Mesothelial cell of epicardium (in vitro differentiated cells): ENCODE measurements at regions not wholly inside any gene's neighbourhood (a gene's known extent, or its start where the extent isn't known, plus 50 kb on each side); places are given as distances from the start of the nearest gene placed in this dataset.
"Not testable (repeated sequence)": the region's sequence is repeated elsewhere in the genome, so short reads cannot be mapped to it uniquely, and the experiment has no call there.

ENCODE experiments used
- DNase-seq, 2 experiments: peaks; one replicate each; pipeline ENCODE4 v3.0.0; 2021; ENCODE audit warnings: low spot score in 2 of 2; ENCODE audit not compliant: unreplicated experiment in 2 of 2
- H3K27ac Mint-ChIP-seq: 2 replicates; pipeline ENCODE4 v1.8.0; 2021; ENCODE audit warnings: mixed read lengths
- H3K27me3 Mint-ChIP-seq: 2 replicates; pipeline ENCODE4 v1.8.0; 2021; ENCODE audit warnings: low read depth, mixed read lengths
- H3K36me3 Mint-ChIP-seq: 2 replicates; pipeline ENCODE4 v1.8.0; 2021; ENCODE audit warnings: mixed read lengths
- H3K4me1 Mint-ChIP-seq: 2 replicates; pipeline ENCODE4 v1.8.0; 2021; ENCODE audit warnings: mixed read lengths
- H3K4me3 Mint-ChIP-seq: 2 replicates; pipeline ENCODE4 v1.8.0; 2021; ENCODE audit warnings: mild to moderate bottlenecking, moderate library complexity, mixed read lengths
- H3K9me3 Mint-ChIP-seq: 2 replicates; pipeline ENCODE4 v1.8.0; 2021; ENCODE audit warnings: mixed read lengths
- TF ChIP-seq, protein P1 (sequence below): fragments of 200-600 bp; sonication (generic); IDR thresholded peaks from one replicate; pipeline ENCODE4 v1.5.0; 2021; ENCODE audit warnings: antibody characterized with exemption; ENCODE audit not compliant: unreplicated experiment

DNA sequence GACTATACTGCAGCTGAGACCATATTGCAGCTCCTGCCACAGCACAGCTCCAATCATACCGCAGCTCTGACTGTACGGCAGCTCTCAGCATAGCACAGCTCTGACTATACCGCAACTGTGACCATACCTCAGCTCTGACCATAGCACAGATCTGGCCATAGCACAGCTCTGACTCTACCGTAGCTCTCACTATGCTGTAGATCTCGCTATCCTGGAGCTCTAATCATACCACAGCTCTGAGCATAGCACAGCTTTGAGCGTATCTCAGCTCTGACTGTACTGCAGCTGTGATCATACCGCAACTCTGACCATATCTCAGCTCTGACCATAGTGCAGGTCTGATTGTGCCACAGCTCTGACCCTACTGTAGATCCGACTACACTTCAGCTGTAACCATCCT is 139.2 kb downstream of the ASMT start:
- TF ChIP-seq, protein P1, sequence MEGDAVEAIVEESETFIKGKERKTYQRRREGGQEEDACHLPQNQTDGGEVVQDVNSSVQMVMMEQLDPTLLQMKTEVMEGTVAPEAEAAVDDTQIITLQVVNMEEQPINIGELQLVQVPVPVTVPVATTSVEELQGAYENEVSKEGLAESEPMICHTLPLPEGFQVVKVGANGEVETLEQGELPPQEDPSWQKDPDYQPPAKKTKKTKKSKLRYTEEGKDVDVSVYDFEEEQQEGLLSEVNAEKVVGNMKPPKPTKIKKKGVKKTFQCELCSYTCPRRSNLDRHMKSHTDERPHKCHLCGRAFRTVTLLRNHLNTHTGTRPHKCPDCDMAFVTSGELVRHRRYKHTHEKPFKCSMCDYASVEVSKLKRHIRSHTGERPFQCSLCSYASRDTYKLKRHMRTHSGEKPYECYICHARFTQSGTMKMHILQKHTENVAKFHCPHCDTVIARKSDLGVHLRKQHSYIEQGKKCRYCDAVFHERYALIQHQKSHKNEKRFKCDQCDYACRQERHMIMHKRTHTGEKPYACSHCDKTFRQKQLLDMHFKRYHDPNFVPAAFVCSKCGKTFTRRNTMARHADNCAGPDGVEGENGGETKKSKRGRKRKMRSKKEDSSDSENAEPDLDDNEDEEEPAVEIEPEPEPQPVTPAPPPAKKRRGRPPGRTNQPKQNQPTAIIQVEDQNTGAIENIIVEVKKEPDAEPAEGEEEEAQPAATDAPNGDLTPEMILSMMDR = no peak

DNA sequence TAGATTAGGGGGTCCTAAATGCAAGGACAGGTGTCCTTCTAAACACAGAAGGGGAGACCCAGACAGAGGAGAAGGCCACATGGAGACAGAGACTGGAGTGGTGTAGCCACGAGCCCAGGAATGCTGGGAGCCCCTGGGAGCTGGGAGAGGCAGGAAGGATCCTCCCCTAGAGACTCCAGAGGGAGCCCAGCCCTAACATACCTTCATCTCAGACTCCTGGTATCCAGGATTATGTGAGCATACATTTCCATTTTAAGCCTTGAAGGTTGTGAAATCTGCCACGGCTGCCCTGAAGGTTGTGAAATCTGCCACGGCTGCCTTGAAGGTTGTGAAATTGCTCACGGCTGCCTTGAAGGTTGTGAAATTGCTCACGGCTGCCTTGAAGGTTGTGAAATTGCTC is 148.4 kb downstream of the ASMT start:
- Mint-ChIP-seq H3K4me1 (no peaks in the 10 kb centered on the region), H3K36me3 (peaks cover 2% of the 10 kb centered on the region), H3K9me3 (peaks cover 15% of the 10 kb centered on the region), H3K27ac (no peak overlapping the region), H3K27me3 (no peaks in the 10 kb centered on the region), H3K4me3 (no peak overlapping the region)
- no peak for DNase-seq
- TF ChIP-seq, protein P1 = no peak

More for the DNA sequence above, 139.2 kb downstream of the ASMT start:
- H3K4me3 Mint-ChIP-seq = no peak overlapping the region
- H3K27ac Mint-ChIP-seq = no peak overlapping the region
- DNase-seq = no peak
- H3K4me1 Mint-ChIP-seq = no peaks in the 10 kb centered on the region
- H3K36me3 Mint-ChIP-seq = peaks cover 7% of the 10 kb centered on the region
- H3K9me3 Mint-ChIP-seq = peaks cover 24% of the 10 kb centered on the region
- H3K27me3 Mint-ChIP-seq = peaks cover 3% of the 10 kb centered on the region

DNA sequence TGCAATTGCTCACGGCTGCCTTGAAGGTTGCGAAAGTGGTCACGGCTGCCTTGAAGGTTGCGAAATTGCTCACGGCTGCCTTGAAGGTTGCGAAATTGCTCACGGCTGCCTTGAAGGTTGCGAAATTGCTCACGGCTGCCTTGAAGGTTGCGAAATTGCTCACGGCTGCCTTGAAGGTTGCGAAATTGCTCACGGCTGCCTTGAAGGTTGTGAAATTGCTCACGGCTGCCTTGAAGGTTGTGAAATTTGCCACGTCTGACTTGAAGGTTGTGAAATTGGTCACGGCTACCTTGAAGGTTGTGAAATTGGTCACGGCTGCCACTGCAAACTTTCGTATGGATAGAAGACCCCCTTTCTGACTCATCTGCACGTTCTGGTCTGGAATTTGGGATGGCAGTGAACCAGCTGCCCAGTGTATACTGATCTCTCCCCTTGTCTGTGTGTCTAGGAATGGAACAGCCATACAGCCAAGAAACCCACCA is 150.1 kb downstream of the ASMT start:
- peaks cover 13% of the 10 kb centered on the region for H3K9me3 Mint-ChIP-seq
- H3K4me1 Mint-ChIP-seq, H3K27me3 Mint-ChIP-seq, H3K4me3 Mint-ChIP-seq, H3K27ac Mint-ChIP-seq, H3K36me3 Mint-ChIP-seq, DNase-seq: not testable (repeated sequence)

DNA sequence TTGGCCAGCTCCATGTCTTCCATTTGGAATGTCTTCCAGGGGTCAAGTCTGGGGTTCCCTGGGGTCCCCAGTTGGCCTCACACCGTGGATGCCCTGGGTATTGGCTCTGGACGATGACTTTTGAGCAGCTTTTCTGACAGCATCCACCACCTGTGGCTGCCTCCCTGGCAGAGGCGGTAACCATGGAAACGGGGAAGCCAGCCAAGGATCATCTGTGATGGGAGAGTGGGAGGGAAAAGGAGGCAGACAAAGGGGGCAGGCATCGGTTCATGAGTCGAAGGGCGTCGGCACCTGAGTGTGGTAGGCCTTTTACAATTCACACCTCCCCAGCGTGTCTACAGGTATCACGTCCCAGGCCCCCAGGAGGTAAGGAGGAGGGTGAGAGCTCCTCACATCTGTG is 152.2 kb downstream of the ASMT start:
- no peak overlapping the region for H3K4me3 Mint-ChIP-seq
- DNase-seq = no peak
- H3K27me3 Mint-ChIP-seq = peaks cover 2% of the 10 kb centered on the region
- H3K4me1 Mint-ChIP-seq = no peaks in the 10 kb centered on the region
- TF ChIP-seq, protein P1 = no peak
- H3K27ac Mint-ChIP-seq = no peak overlapping the region
- H3K9me3 Mint-ChIP-seq = peaks cover 13% of the 10 kb centered on the region
- H3K36me3 Mint-ChIP-seq = no peaks in the 10 kb centered on the region

DNA sequence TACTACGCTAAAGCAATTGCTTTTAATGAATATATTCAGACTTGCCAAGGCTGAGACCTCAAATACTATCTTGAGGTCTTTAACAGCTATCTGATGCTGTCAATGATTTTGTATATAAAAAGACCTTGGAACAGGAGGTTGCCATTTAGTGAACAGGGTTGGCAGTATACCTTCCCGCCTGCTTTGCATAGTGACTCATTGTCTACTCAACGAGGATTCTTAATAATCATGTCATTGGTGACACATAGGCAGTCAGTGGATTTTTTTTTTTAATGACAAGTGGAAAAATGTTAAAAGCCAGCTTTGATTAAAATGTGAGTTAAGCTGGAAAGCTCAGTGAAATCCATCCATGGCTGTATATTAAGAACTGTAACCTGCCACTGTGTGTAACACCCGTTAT is 164.0 kb downstream of the ASMT start:
- peaks cover 6% of the 10 kb centered on the region for H3K4me1 Mint-ChIP-seq
- H3K4me3 Mint-ChIP-seq = no peak overlapping the region
- no peaks in the 10 kb centered on the region for H3K36me3 Mint-ChIP-seq
- no peak for DNase-seq
- TF ChIP-seq, protein P1 = no peak
- H3K9me3 Mint-ChIP-seq = peaks cover 11% of the 10 kb centered on the region
- H3K27ac Mint-ChIP-seq = no peak overlapping the region
- no peaks in the 10 kb centered on the region for H3K27me3 Mint-ChIP-seq

DNA sequence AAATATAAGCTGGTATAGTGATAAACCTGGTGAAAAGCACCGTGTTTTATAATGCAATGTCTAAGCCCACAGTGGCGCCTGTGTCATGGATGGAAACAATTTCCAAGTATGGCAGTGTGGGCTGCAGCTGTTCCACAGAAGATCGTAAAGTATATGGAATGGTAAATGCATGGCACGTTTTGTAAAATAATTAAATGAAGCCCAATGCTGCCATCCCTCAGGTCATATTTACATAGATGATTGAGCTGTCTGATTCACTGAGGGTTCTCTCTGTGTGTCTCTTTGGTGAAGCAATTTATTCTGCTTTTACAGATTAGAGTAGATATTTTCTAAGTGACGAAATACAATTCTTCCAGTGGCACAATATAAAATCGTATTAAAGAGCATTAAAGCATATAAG is 164.8 kb downstream of the ASMT start:
- no peak overlapping the region for H3K4me3 Mint-ChIP-seq
- peaks cover 11% of the 10 kb centered on the region for H3K9me3 Mint-ChIP-seq
- peaks cover 6% of the 10 kb centered on the region for H3K4me1 Mint-ChIP-seq
- H3K36me3 Mint-ChIP-seq = no peaks in the 10 kb centered on the region
- DNase-seq = no peak
- H3K27ac Mint-ChIP-seq = no peak overlapping the region
- TF ChIP-seq, protein P1 = no peak
- no peaks in the 10 kb centered on the region for H3K27me3 Mint-ChIP-seq
